ENCODE measurements at regions not wholly inside any gene's neighbourhood (a gene's known extent, or its start where the extent isn't known, plus 50 kb on each side); places are given as distances from the start of the nearest gene placed in this dataset.

DNA sequence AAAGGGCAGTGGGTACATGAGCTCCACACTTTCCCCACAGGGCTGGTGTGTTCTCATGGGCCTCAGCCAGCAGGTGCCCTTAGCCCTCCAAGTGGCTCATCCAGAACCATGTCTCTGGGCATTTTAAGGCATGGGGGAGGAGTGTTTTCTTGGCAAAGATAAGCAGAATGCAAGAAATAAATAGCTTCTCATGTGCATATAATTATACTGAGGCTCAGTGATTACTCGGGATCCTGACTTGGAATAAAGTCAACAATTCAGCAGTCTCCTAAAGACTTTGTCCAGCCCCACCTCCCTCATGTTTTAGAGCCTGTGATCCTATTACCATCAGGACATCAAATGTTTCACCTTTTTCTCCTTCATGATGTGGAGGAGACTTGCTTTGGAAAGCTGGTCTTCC, 92.7 kb upstream of the COG2 start:
- ATAC-seq = no peak
- H3K9me3 ChIP-seq (ENCODE audit: control insufficient read depth in 1 of 2, insufficient read depth in 1 of 2, low read depth in 1 of 2, low read length in 2 of 2) = no peaks in the 10 kb centered on the region
- intact Hi-C loops (cut with micrococcal nuclease) = no loop called here
- H3K9me2 ChIP-seq (ENCODE audit: insufficient read depth) = no peaks in the 10 kb centered on the region
- ChIA-PET RAD21 (ENCODE audit: low non-redundant PET in 1 of 2, low total read pairs in 2 of 2, uncharacterized antibody in 2 of 2, unreplicated experiment in 2 of 2) (no interaction called here), POLR2A (no interaction called here), CTCF (no interaction called here)
- no peaks in the 10 kb centered on the region for H3K79me2 ChIP-seq (ENCODE audit: insufficient read depth, low read length)
- BruUV-seq (replicated peaks) = no TSS peak
- H3K4me3 ChIP-seq (replicated peaks in 1 of 2; ENCODE audit: low read depth in 1 of 2, low read length in 2 of 2) = no peak overlapping the region
- H3K36me3 ChIP-seq (ENCODE audit: control insufficient read depth in 1 of 2, insufficient read depth in 2 of 2, low read length in 2 of 2) = no peaks in the 10 kb centered on the region
- peaks cover 15% of the 10 kb centered on the region for H3K27me3 ChIP-seq (ENCODE audit: insufficient read depth, low read length)
- no peak overlapping the region for H2AFZ ChIP-seq (ENCODE audit: low read depth, low read length, poor library complexity, severe bottlenecking)
- H3K4me2 ChIP-seq (ENCODE audit: low read length) = no peak overlapping the region
- no peaks in the 10 kb centered on the region for H4K20me1 ChIP-seq (ENCODE audit: insufficient read depth)
- no peak overlapping the region for H3K27ac ChIP-seq (ENCODE audit: low read depth, low read length)
- H3K4me1 ChIP-seq (ENCODE audit: control insufficient read depth in 1 of 2, insufficient read depth in 2 of 2, low read length in 2 of 2) = no peaks in the 10 kb centered on the region
- no peak for TF ChIP-seq ZFX (IDR thresholded peaks at IDR 0.05)
- no peak for TF ChIP-seq CEBPB (IDR thresholded peaks at IDR 0.05; ENCODE audit: low read depth)
- no peak for TF ChIP-seq SRF (IDR thresholded peaks at IDR 0.05; ENCODE audit: low read depth)
- TF ChIP-seq, protein P1, sequence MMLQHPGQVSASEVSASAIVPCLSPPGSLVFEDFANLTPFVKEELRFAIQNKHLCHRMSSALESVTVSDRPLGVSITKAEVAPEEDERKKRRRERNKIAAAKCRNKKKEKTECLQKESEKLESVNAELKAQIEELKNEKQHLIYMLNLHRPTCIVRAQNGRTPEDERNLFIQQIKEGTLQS (IDR thresholded peaks at IDR 0.05) = no peak
- TF ChIP-seq, protein P2, sequence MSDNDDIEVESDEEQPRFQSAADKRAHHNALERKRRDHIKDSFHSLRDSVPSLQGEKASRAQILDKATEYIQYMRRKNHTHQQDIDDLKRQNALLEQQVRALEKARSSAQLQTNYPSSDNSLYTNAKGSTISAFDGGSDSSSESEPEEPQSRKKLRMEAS (IDR thresholded peaks at IDR 0.05) = no peak
- no peak for TF ChIP-seq EZH2 (IDR thresholded peaks at IDR 0.05)
- TF ChIP-seq SP1 (IDR thresholded peaks at IDR 0.05; ENCODE audit: low read depth) = no peak
- TF ChIP-seq FOSL1 (IDR thresholded peaks at IDR 0.05; ENCODE audit: low read depth) = no peak
- no peak for TF ChIP-seq EGR1 (IDR thresholded peaks at IDR 0.05; ENCODE audit: low read depth)
- no peak for TF ChIP-seq CBX3 (IDR thresholded peaks at IDR 0.05; ENCODE audit: low read depth)
- no peak for TF ChIP-seq YY1 (IDR thresholded peaks at IDR 0.05; ENCODE audit: extremely low read depth, insufficient replicate concordance, low read depth, low read length)
- no peak overlapping the region for H3K9ac ChIP-seq (ENCODE audit: low read length)
- no peak for DNase-seq (ENCODE audit: low read depth, low spot score)

DNA sequence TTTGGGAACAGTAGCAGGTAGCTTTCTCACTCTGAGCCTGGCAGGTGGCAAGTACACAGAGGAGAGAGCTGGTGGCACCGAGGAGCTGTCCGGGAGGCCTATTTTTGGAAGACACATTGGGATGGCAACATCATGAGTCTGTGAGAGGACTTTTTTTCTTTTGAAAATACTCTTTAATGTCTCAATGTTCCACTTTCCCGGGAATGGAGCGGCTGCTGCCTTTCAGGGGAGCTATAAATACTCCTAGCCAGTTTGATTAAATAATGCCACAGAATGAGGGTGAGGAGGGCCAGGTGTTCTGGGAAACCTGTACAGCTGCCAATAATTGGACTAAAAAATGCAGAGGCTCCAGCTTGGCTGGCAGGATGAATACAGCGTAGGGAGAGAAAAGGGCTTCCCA, 93.3 kb upstream of the COG2 start:
- TF ChIP-seq, protein P3, sequence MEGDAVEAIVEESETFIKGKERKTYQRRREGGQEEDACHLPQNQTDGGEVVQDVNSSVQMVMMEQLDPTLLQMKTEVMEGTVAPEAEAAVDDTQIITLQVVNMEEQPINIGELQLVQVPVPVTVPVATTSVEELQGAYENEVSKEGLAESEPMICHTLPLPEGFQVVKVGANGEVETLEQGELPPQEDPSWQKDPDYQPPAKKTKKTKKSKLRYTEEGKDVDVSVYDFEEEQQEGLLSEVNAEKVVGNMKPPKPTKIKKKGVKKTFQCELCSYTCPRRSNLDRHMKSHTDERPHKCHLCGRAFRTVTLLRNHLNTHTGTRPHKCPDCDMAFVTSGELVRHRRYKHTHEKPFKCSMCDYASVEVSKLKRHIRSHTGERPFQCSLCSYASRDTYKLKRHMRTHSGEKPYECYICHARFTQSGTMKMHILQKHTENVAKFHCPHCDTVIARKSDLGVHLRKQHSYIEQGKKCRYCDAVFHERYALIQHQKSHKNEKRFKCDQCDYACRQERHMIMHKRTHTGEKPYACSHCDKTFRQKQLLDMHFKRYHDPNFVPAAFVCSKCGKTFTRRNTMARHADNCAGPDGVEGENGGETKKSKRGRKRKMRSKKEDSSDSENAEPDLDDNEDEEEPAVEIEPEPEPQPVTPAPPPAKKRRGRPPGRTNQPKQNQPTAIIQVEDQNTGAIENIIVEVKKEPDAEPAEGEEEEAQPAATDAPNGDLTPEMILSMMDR (IDR thresholded peaks at IDR 0.05 in 2 of 3, conservative IDR thresholded peaks at IDR 0.05 in 1 of 3; ENCODE audit: borderline replicate concordance in 1 of 3, insufficient read depth in 1 of 3, low read depth in 2 of 3, low read length in 2 of 3) = no peak
- TF ChIP-seq SIN3A (IDR thresholded peaks at IDR 0.05; ENCODE audit: low read depth) = no peak
- no peak overlapping the region for H2AFZ ChIP-seq (ENCODE audit: low read depth, low read length, poor library complexity, severe bottlenecking)
- ChIA-PET POLR2A (no interaction called here), CTCF (no interaction called here), RAD21 (ENCODE audit: low non-redundant PET in 1 of 2, low total read pairs in 2 of 2, uncharacterized antibody in 2 of 2, unreplicated experiment in 2 of 2) (no interaction called here)
- intact Hi-C loops (cut with micrococcal nuclease) = no loop called here
- H3K9me3 ChIP-seq (ENCODE audit: control insufficient read depth in 1 of 2, insufficient read depth in 1 of 2, low read depth in 1 of 2, low read length in 2 of 2) = no peaks in the 10 kb centered on the region
- DNase-seq (ENCODE audit: low read depth, low spot score) (no peak), ATAC-seq (no peak)
- no peak overlapping the region for H3K4me2 ChIP-seq (ENCODE audit: low read length)
- H3K36me3 ChIP-seq (ENCODE audit: control insufficient read depth in 1 of 2, insufficient read depth in 2 of 2, low read length in 2 of 2) = no peaks in the 10 kb centered on the region
- no peak overlapping the region for H3K9ac ChIP-seq (ENCODE audit: low read length)
- no peaks in the 10 kb centered on the region for H3K79me2 ChIP-seq (ENCODE audit: insufficient read depth, low read length)
- no peaks in the 10 kb centered on the region for H3K4me1 ChIP-seq (ENCODE audit: control insufficient read depth in 1 of 2, insufficient read depth in 2 of 2, low read length in 2 of 2)
- H3K27ac ChIP-seq (ENCODE audit: low read depth, low read length) = no peak overlapping the region
- no peaks in the 10 kb centered on the region for H3K9me2 ChIP-seq (ENCODE audit: insufficient read depth)
- BruUV-seq (replicated peaks) = no TSS peak
- H3K4me3 ChIP-seq (replicated peaks in 1 of 2; ENCODE audit: low read depth in 1 of 2, low read length in 2 of 2) = no peak overlapping the region
- no peaks in the 10 kb centered on the region for H4K20me1 ChIP-seq (ENCODE audit: insufficient read depth)
- peaks cover 9% of the 10 kb centered on the region for H3K27me3 ChIP-seq (ENCODE audit: insufficient read depth, low read length)
